ENCODE measurements at regions not wholly inside any gene's neighbourhood (a gene's known extent, or its start where the extent isn't known, plus 50 kb on each side); places are given as distances from the start of the nearest gene placed in this dataset.

DNA sequence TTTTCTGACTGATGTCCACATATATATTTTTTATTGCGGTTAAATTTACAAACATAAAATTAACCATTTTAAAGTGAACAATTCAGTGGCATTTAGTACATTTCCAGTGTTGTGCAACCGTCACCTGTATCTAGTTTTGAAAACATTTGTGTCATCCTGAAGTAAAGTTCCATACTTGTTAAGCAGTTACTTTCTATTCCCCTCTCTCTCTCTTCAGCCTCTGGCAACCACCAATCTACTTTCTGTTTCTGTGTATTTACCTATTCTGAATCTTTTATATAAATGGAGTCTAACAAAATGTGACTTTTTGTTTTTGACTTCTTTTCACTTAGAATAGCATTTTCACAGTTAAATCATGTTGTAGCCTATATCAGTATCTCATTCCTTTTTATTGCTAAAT is 480.1 kb upstream of the SMARCA2 start:
- Mint-ChIP-seq H3K4me1 (ENCODE audit: low read depth) (no peaks in the 10 kb centered on the region), H3K9me3 (peaks cover 40% of the 10 kb centered on the region)
- no peak for DNase-seq

DNA sequence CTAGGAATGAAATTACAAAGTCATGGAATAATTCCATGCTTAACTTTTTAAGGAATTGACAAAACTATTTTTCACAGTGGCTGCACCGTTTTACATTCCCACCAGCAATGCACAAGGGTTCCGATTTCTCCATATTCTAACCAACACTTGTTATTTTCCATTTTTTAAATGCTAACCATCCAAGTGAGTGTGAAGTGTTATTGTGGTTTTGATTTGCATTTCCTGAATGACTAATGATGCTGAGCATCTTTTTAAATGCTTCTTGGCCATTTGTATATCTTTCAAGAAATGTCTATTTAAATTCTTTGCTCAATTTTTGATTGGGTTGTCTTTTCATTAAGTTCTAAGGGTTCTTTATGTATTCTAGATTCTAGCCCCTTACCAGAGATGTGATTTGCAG is 479.5 kb upstream of the SMARCA2 start:
- TF ChIP-seq, protein P1, sequence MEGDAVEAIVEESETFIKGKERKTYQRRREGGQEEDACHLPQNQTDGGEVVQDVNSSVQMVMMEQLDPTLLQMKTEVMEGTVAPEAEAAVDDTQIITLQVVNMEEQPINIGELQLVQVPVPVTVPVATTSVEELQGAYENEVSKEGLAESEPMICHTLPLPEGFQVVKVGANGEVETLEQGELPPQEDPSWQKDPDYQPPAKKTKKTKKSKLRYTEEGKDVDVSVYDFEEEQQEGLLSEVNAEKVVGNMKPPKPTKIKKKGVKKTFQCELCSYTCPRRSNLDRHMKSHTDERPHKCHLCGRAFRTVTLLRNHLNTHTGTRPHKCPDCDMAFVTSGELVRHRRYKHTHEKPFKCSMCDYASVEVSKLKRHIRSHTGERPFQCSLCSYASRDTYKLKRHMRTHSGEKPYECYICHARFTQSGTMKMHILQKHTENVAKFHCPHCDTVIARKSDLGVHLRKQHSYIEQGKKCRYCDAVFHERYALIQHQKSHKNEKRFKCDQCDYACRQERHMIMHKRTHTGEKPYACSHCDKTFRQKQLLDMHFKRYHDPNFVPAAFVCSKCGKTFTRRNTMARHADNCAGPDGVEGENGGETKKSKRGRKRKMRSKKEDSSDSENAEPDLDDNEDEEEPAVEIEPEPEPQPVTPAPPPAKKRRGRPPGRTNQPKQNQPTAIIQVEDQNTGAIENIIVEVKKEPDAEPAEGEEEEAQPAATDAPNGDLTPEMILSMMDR (IDR thresholded peaks at IDR 0.05) = no peak
- Mint-ChIP-seq H3K4me1 (ENCODE audit: low read depth) (no peaks in the 10 kb centered on the region), H3K27me3 (ENCODE audit: insufficient read depth) (no peaks in the 10 kb centered on the region), H3K36me3 (ENCODE audit: low read depth) (no peaks in the 10 kb centered on the region), H3K9me3 (peaks cover 39% of the 10 kb centered on the region), H3K4me3 (no peak overlapping the region), H3K27ac (no peak overlapping the region)
- no peak for DNase-seq

More for the DNA sequence above, 480.1 kb upstream of the SMARCA2 start:
- Mint-ChIP-seq H3K27me3 (ENCODE audit: insufficient read depth) (no peaks in the 10 kb centered on the region), H3K36me3 (ENCODE audit: low read depth) (no peaks in the 10 kb centered on the region), H3K27ac (no peak overlapping the region), H3K4me3 (no peak overlapping the region)
- TF ChIP-seq, protein P1 (IDR thresholded peaks at IDR 0.05) = no peak

DNA sequence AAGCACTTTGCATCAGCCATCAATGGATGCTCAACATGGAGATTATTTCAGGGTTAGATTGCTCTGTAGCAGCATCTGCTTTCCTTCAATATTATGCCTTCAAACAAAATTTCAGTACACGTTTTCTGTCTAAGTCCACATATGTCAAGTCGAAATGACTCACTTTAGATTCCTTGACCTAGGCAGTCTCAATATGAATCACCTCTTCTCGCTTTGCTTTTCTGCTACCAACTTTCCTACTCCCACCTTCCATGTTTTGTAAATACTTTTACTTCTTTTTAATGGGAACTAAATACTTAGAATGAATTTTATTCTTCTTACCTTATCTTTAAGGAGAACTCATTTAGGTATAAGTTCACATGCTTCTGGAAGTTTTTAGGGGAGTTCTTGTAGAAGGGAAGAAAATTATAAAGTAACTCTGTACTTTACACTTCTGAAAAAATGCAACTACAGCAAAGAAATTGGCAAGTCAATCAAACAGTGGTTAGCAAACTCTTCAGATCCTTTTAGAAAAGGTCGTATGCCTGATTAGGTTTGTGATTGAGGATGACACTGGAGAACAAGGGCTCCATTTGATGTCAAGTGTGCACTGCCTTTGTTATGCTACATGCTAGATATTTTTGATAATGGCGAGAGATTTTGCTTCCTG is 478.5 kb upstream of the SMARCA2 start:
- Mint-ChIP-seq H3K9me3 (peaks cover 42% of the 10 kb centered on the region), H3K4me3 (no peak overlapping the region), H3K27ac (no peak overlapping the region), H3K27me3 (ENCODE audit: insufficient read depth) (no peaks in the 10 kb centered on the region), H3K4me1 (ENCODE audit: low read depth) (no peaks in the 10 kb centered on the region), H3K36me3 (ENCODE audit: low read depth) (no peaks in the 10 kb centered on the region)
- DNase-seq = no peak
- TF ChIP-seq, protein P1 (IDR thresholded peaks at IDR 0.05) = no peak

DNA sequence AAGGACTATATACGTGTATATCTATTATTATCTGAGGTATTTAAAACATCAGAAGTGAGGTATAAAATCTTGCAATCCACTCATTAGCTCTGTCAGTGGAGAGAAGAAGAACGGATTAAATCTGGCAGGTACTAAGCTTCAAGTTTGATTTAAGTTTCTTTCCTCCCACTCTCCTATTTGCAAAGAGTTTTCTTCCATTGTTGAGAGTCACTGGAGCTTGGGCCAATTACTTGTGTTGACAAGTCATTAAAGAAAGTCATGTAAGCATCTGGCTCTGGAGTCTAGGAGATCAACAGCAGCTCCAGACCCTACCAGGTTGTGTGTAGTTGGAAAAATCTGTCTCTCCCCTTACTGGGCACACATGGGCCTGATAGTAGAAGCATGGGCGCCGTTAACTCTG is 476.8 kb upstream of the SMARCA2 start:
- H3K36me3 Mint-ChIP-seq (ENCODE audit: low read depth) = no peaks in the 10 kb centered on the region
- no peak overlapping the region for H3K4me3 Mint-ChIP-seq
- no peaks in the 10 kb centered on the region for H3K4me1 Mint-ChIP-seq (ENCODE audit: low read depth)
- peaks cover 50% of the 10 kb centered on the region for H3K9me3 Mint-ChIP-seq
- DNase-seq = no peak
- no peak overlapping the region for H3K27ac Mint-ChIP-seq
- H3K27me3 Mint-ChIP-seq (ENCODE audit: insufficient read depth) = no peaks in the 10 kb centered on the region
- TF ChIP-seq, protein P1 (IDR thresholded peaks at IDR 0.05) = no peak

DNA sequence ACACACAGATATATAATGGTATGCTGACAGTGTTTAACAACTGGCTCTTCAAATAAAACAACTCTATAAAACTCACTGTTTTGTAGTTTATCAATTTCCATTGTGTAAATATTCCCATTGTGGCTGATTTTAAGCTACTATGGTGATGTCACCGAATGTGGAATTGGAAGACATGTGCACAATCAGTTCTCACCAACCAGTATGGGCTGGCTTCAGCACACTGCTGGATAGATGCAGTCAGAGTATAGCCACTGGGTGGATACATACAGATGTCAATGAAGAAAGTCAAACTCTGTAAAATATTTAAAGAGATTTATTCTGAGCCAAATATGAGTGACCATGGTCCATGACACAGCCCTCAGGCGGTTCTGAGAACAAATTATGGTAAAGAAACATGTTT is 475.9 kb upstream of the SMARCA2 start:
- Mint-ChIP-seq H3K27me3 (ENCODE audit: insufficient read depth) (no peaks in the 10 kb centered on the region), H3K4me3 (no peak overlapping the region), H3K27ac (no peak overlapping the region), H3K9me3 (peaks cover 46% of the 10 kb centered on the region), H3K36me3 (ENCODE audit: low read depth) (no peaks in the 10 kb centered on the region), H3K4me1 (ENCODE audit: low read depth) (no peaks in the 10 kb centered on the region)
- DNase-seq = no peak
- TF ChIP-seq, protein P1 (IDR thresholded peaks at IDR 0.05) = no peak
